HepG2 (cell line): ENCODE measurements at regions not wholly inside any gene's neighbourhood (a gene's known extent, or its start where the extent isn't known, plus 50 kb on each side); places are given as distances from the start of the nearest gene placed in this dataset.

Experiments
- ATAC-seq: fragments of 200-7000 bp; cut with Tn5 transposase; 3 replicates; pipeline ENCODE4 v1.9.1; 2020; ENCODE audit warnings: mild to moderate bottlenecking, moderate library complexity
- BruUV-seq: library from RNA; stranded (reverse); fragments of 400-500 nt; replicated peaks from 2 replicates; lab custom pipeline; 2021; lab: Mats Ljungman, UMichigan
- CTCF ChIA-PET: fragments of 300-600 bp; formaldehyde crosslinking; extraction: SDS; loops from one replicate; lab custom pipeline; 2021; ENCODE audit warnings: low total read pairs, inconsistent platforms, low intra/inter-chr PET ratio; lab: Yijun Ruan, JAX
- POLR2A ChIA-PET: fragments of 350-600 bp; sonication (Branson Sonifier 250); formaldehyde crosslinking; loops from one replicate; lab custom pipeline; 2020; ENCODE audit warnings: antibody characterized with exemption, inconsistent platforms; lab: Yijun Ruan, JAX
- DNase-seq: peaks from one replicate; pipeline ENCODE4 v3.0.0-alpha.2; 2015; ENCODE audit warnings: low spot score
- FAIRE-seq: peaks from 3 replicates; lab custom pipeline; 2011; peaks lifted over from hg19 to GRCh38; lab: Jason Lieb, UNC
- H2AFZ ChIP-seq: one replicate; pipeline ENCODE4 v1.6.1; 2011; ENCODE audit warnings: low read length, inconsistent platforms
- H3K27ac ChIP-seq: fragments of 300-600 bp; 3 replicates; pipeline ENCODE4 v1.8.0; 2011; ENCODE audit warnings: mixed run types, mild to moderate bottlenecking, mixed read lengths, low read length, inconsistent platforms; ENCODE audit not compliant: insufficient read depth; ENCODE audit errors: extremely low read length
- H3K27me3 ChIP-seq, 2 experiments: fragments of 200-600 bp in 1 of 2; 2 replicates in 1 of 2; 3 replicates in 1 of 2; pipeline versions ENCODE4 v1.6.0 to v1.8.0; 2011; ENCODE audit warnings: low read length in 2 of 2, mild to moderate bottlenecking in 2 of 2, moderate library complexity in 2 of 2, inconsistent platforms in 1 of 2; ENCODE audit not compliant: insufficient read depth in 2 of 2, control insufficient read depth in 1 of 2
- H3K36me3 ChIP-seq, 2 experiments: fragments of 200-600 bp in 1 of 2; replicated peaks in 1 of 2; 2 replicates in 1 of 2; 3 replicates in 1 of 2; pipeline versions ENCODE4 v1.5.1 to v1.8.0; 2011; ENCODE audit warnings: low read length in 2 of 2, inconsistent platforms in 1 of 2; ENCODE audit not compliant: insufficient read depth in 2 of 2, control insufficient read depth in 1 of 2
- H3K4me1 ChIP-seq: 2 replicates; pipeline ENCODE4 v1.5.1; 2012; ENCODE audit warnings: low read length, inconsistent platforms; ENCODE audit not compliant: insufficient read depth
- H3K4me2 ChIP-seq: 2 replicates; pipeline ENCODE4 v1.6.0; 2011; ENCODE audit warnings: low read depth, low read length, inconsistent platforms
- H3K4me3 ChIP-seq, 3 experiments: fragments of 200-600 bp in 1 of 3; sonication (generic), shearing (Covaris generic) in 1 of 3; replicated peaks in 1 of 3; 2 replicates each; pipeline ENCODE4 v1.5.1; 2011 to 2016; ENCODE audit warnings: low read length in 3 of 3, inconsistent platforms in 2 of 3, low read depth in 2 of 3, mild to moderate bottlenecking in 2 of 3, control low read depth in 1 of 3, mixed read lengths in 1 of 3; ENCODE audit not compliant: insufficient read depth in 1 of 3
- H3K79me2 ChIP-seq: one replicate; pipeline ENCODE4 v1.6.1; 2011; ENCODE audit warnings: low read length, inconsistent platforms; ENCODE audit not compliant: insufficient read depth
- H3K9ac ChIP-seq: 2 replicates; pipeline ENCODE4 v1.6.0; 2011; ENCODE audit warnings: mild to moderate bottlenecking, low read depth, low read length, inconsistent platforms; ENCODE audit not compliant: insufficient read depth
- H3K9me3 ChIP-seq: 2 replicates; pipeline ENCODE4 v1.5.1; 2012; ENCODE audit warnings: mild to moderate bottlenecking, low read length
- H4K20me1 ChIP-seq: 2 replicates; pipeline ENCODE4 v1.6.0; 2011; ENCODE audit warnings: inconsistent platforms, mild to moderate bottlenecking, low read length, moderate library complexity; ENCODE audit not compliant: insufficient read depth
- CREM ChIP-seq, 2 experiments: sonication (generic) in 1 of 2; formaldehyde crosslinking in 1 of 2; IDR thresholded peaks; 2 replicates each; pipeline versions ENCODE4 v1.4.0 to v1.6.1; 2016 to 2020; ENCODE audit warnings: antibody characterized with exemption in 1 of 2, mild to moderate bottlenecking in 1 of 2, missing genetic modification reagents in 1 of 2
- FOSL2 ChIP-seq: sonication (generic); formaldehyde crosslinking; IDR thresholded peaks from 2 replicates; pipeline ENCODE4 v1.4.0; 2020; ENCODE audit warnings: missing genetic modification reagents
- GTF2F1 ChIP-seq: fragments of 150-350 bp; IDR thresholded peaks from 2 replicates; pipeline ENCODE4 v1.6.1; 2014; ENCODE audit warnings: low read length
- LRRFIP1 ChIP-seq: sonication (generic); formaldehyde crosslinking; conservative IDR thresholded peaks from 2 replicates; pipeline ENCODE4 v1.4.0; 2020; ENCODE audit warnings: missing genetic modification reagents
- MIXL1 ChIP-seq: IDR thresholded peaks from 2 replicates; pipeline ENCODE4 v1.6.1; 2016
- SNAI1 ChIP-seq: sonication (generic); formaldehyde crosslinking; IDR thresholded peaks from 2 replicates; pipeline ENCODE4 v1.5.0; 2020; ENCODE audit warnings: mild to moderate bottlenecking, missing genetic modification reagents, borderline replicate concordance
- ZNF20 ChIP-seq: sonication (generic); formaldehyde crosslinking; IDR thresholded peaks from 2 replicates; pipeline ENCODE4 v1.4.0; 2020; ENCODE audit warnings: mild to moderate bottlenecking, moderate library complexity, missing genetic modification reagents
- ZNF496 ChIP-seq: sonication (generic); formaldehyde crosslinking; IDR thresholded peaks from 2 replicates; pipeline ENCODE4 v1.8.1; 2023; ENCODE audit warnings: mild to moderate bottlenecking, moderate library complexity, missing genetic modification reagents; ENCODE audit not compliant: insufficient replicate concordance
- ZNF597 ChIP-seq: sonication (generic); formaldehyde crosslinking; IDR thresholded peaks from 2 replicates; pipeline ENCODE4 v1.5.0; 2020; ENCODE audit warnings: missing genetic modification reagents
- ZSCAN20 ChIP-seq: sonication (generic); formaldehyde crosslinking; IDR thresholded peaks from 2 replicates; pipeline ENCODE4 v1.4.0; 2020; ENCODE audit warnings: missing genetic modification reagents, mild to moderate bottlenecking, borderline replicate concordance
- ZSCAN31 ChIP-seq: sonication (generic); formaldehyde crosslinking; IDR thresholded peaks from 2 replicates; pipeline ENCODE4 v1.5.0; 2020; ENCODE audit warnings: low read depth, mild to moderate bottlenecking, missing genetic modification reagents
- ZZZ3 ChIP-seq: sonication (generic); formaldehyde crosslinking; IDR thresholded peaks from 2 replicates; pipeline ENCODE4 v1.4.0; 2020; ENCODE audit warnings: missing genetic modification reagents, mild to moderate bottlenecking, borderline replicate concordance
- WGBS: methylation state at CpG from one replicate; pipeline ENCODE4 v1.1.6; 2017; ENCODE audit warnings: low lambda C conversion rate; 5-methylcytosine and 5-hydroxymethylcytosine counted together
- in situ Hi-C: cut with HindIII; loops from 2 replicates; pipeline ENCODE4 v1.10.0; 2017; ENCODE audit warnings: low pct_unique_long_range_greater_than_20kb; ENCODE audit not compliant: extremely low pct_ligation_motif_present
- intact Hi-C: fragments of 100-400 bp; cut with micrococcal nuclease; formaldehyde crosslinking; loops from one replicate; pipeline ENCODE4 v1.10.0; 2022; ENCODE audit not compliant: unreplicated experiment

DNA sequence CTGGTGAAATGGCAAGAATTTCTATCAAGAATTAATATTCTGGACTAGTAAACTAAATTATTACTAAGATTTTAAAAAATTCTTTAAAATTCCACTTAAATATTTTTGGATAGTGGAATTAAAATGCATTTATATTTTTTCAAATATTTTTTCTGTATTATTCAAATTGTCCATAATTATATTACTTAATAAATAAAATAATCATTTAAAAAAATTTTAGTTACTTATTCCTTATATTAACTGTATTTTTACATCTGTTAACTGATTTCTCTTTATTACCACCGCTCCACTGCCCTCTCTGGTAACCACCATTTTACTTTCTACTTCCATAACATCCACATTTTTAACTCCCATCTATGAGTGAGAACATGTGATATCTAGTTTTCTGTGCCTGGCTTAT lies 828.4 kb downstream of the VGLL3 start (continued):
- TF ChIP-seq ZNF597 (CRISPR knock-in tag) (no peak), CREM (IDR thresholded peaks at IDR 0.05) (no peak), CREM (CRISPR knock-in tag; IDR thresholded peaks at IDR 0.05) (no peak), ZNF496 (CRISPR knock-in tag) (no peak), ZZZ3 (CRISPR knock-in tag) (no peak), ZSCAN31 (CRISPR knock-in tag) (no peak), SNAI1 (CRISPR knock-in tag) (no peak), FOSL2 (CRISPR knock-in tag) (no peak), ZNF20 (CRISPR knock-in tag) (no peak)

DNA sequence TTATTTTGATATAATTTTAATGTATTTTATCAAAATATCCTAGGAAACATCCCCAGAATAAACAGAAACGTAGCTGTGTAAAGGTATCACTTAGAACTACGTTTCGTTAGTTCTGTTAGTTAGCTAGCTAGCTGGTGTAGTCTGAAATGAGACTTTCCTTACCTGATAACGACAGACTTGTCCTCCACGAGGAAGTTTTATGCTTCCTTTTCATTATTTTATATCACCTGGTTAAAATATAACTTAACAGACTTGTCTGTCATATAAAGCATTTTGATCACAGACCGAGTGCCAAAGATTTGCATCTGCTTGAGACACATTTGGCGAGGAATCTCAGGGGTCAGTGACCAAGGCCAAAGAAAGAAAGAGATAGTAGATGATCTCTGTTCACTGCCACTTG lies 829.5 kb downstream of the VGLL3 start:
- Histone ChIP-seq H3K79me2 (no peaks in the 10 kb centered on the region), H3K36me3 (no peaks in the 10 kb centered on the region), H3K4me2 (no peak overlapping the region), H3K4me1 (no peaks in the 10 kb centered on the region), H2AFZ (no peak overlapping the region), H4K20me1 (no peaks in the 10 kb centered on the region), H3K27ac (no peak overlapping the region), H3K27me3 (no peaks in the 10 kb centered on the region), H3K9ac (no peak overlapping the region), H3K9me3 (no peaks in the 10 kb centered on the region), H3K4me3 (no peak overlapping the region)
- in situ Hi-C loops (no loop called here), intact Hi-C loops (no loop called here)
- POLR2A ChIA-PET, result no interaction called here
- TF ChIP-seq ZSCAN20 (no peak), LRRFIP1 (CRISPR knock-in tag) (no peak), GTF2F1 (no peak), MIXL1 (no peak)
- ATAC-seq, result no peak
- FAIRE-seq, result no peak
- CTCF ChIA-PET, result no interaction called here
- 10% methylated on average over 7 of the region's 7 CpGs for WGBS
- no peak for DNase-seq
- no TSS peak for BruUV-seq
